GM23338 (cell line): ENCODE measurements at regions not wholly inside any gene's neighbourhood (a gene's known extent, or its start where the extent isn't known, plus 50 kb on each side); places are given as distances from the start of the nearest gene placed in this dataset.

Experiments
- ATAC-seq: fragments of 200-7000 bp; cut with Tn5 transposase; 3 replicates; pipeline ENCODE4 v1.9.1; 2020
- DNase-seq: peaks from one replicate; pipeline ENCODE4 v3.0.0-alpha.2; 2015; ENCODE audit warnings: low spot score
- H2AFZ ChIP-seq: fragments of 200-600 bp; sonication (generic); 2 replicates; pipeline ENCODE4 v1.8.0; 2016; ENCODE audit warnings: antibody characterized with exemption, mild to moderate bottlenecking, moderate library complexity
- H3F3A ChIP-seq: fragments of 200-600 bp; sonication (generic); replicated peaks from 2 replicates; pipeline ENCODE4 v1.8.0; 2017; ENCODE audit warnings: antibody characterized with exemption, mixed run types, low read depth
- H3K27ac ChIP-seq: fragments of 200-600 bp; sonication (generic); 2 replicates; pipeline ENCODE4 v1.6.1; 2016; ENCODE audit warnings: low read depth
- H3K27me3 ChIP-seq: fragments of 200-600 bp; sonication (generic); 2 replicates; pipeline ENCODE4 v1.8.0; 2016; ENCODE audit warnings: mild to moderate bottlenecking, mixed run types, moderate library complexity; ENCODE audit not compliant: insufficient read depth
- H3K36me3 ChIP-seq: fragments of 200-600 bp; sonication (generic); 2 replicates; pipeline ENCODE4 v1.8.0; 2016; ENCODE audit warnings: mild to moderate bottlenecking; ENCODE audit not compliant: insufficient read depth
- H3K4me1 ChIP-seq: fragments of 200-600 bp; sonication (generic); 2 replicates; pipeline ENCODE4 v1.8.0; 2016; ENCODE audit warnings: mild to moderate bottlenecking, moderate library complexity; ENCODE audit not compliant: insufficient read depth
- H3K4me2 ChIP-seq: fragments of 200-600 bp; sonication (generic); 2 replicates; pipeline ENCODE4 v1.7.1; 2017; ENCODE audit warnings: mixed run types
- H3K4me3 ChIP-seq: fragments of 200-600 bp; sonication (generic); 2 replicates; pipeline ENCODE4 v1.6.1; 2016; ENCODE audit warnings: mixed run types
- H3K79me2 ChIP-seq: fragments of 200-600 bp; sonication (generic); replicated peaks from 2 replicates; pipeline ENCODE4 v1.8.0; 2017; ENCODE audit warnings: mild to moderate bottlenecking; ENCODE audit not compliant: insufficient read depth
- H3K9me2 ChIP-seq: fragments of 200-600 bp; sonication (generic); 2 replicates; pipeline ENCODE4 v1.8.0; 2017; ENCODE audit not compliant: insufficient read depth
- H4K20me1 ChIP-seq: fragments of 200-600 bp; sonication (generic); replicated peaks from 2 replicates; pipeline ENCODE4 v1.8.0; 2017; ENCODE audit warnings: mild to moderate bottlenecking; ENCODE audit not compliant: insufficient read depth
- H3K27ac Mint-ChIP-seq: 2 replicates; pipeline ENCODE4 v1.8.0; 2020; ENCODE audit warnings: inconsistent platforms, mild to moderate bottlenecking, moderate library complexity, mixed read lengths
- H3K27me3 Mint-ChIP-seq: 3 replicates; pipeline ENCODE4 v1.8.0; 2022; ENCODE audit warnings: low read depth, mild to moderate bottlenecking, moderate library complexity, mixed read lengths, inconsistent platforms; ENCODE audit not compliant: insufficient read depth, poor library complexity
- H3K36me3 Mint-ChIP-seq: 3 replicates; pipeline ENCODE4 v1.8.0; 2021; ENCODE audit warnings: low read depth, mild to moderate bottlenecking, inconsistent platforms, moderate library complexity, mixed read lengths
- H3K4me1 Mint-ChIP-seq: 3 replicates; pipeline ENCODE4 v1.8.0; 2020; ENCODE audit warnings: mild to moderate bottlenecking, inconsistent platforms, mixed read lengths
- H3K4me3 Mint-ChIP-seq: 3 replicates; pipeline ENCODE4 v1.8.0; 2021; ENCODE audit warnings: moderate library complexity, mild to moderate bottlenecking, inconsistent platforms, mixed read lengths
- H3K9me3 Mint-ChIP-seq: 3 replicates; pipeline ENCODE4 v1.8.0; 2020; ENCODE audit warnings: moderate library complexity, mild to moderate bottlenecking, inconsistent platforms, mixed read lengths
- CREB1 ChIP-seq: fragments of 250-450 bp; sonication (Bioruptor Pico); IDR thresholded peaks from 2 replicates; pipeline ENCODE4 v1.5.0; 2020; ENCODE audit warnings: low read depth, mild to moderate bottlenecking, moderate library complexity
- ETS1 ChIP-seq: IDR thresholded peaks from 2 replicates; pipeline ENCODE4 v1.6.1; 2016; ENCODE audit warnings: antibody characterized with exemption
- EZH2 ChIP-seq: fragments of 200-600 bp; sonication (generic); IDR thresholded peaks from one replicate; pipeline ENCODE4 v1.8.0; 2017; ENCODE audit warnings: antibody characterized with exemption, mild to moderate bottlenecking, low read depth; ENCODE audit not compliant: unreplicated experiment
- EZH2phosphoT487 ChIP-seq: fragments of 200-600 bp; sonication (generic); IDR thresholded peaks from one replicate; pipeline ENCODE4 v1.8.1; 2018; ENCODE audit warnings: antibody characterized with exemption; ENCODE audit not compliant: unreplicated experiment
- JUNB ChIP-seq: IDR thresholded peaks from one replicate; pipeline ENCODE4 v1.6.1; 2016; ENCODE audit warnings: antibody characterized with exemption; ENCODE audit not compliant: unreplicated experiment
- NANOG ChIP-seq: IDR thresholded peaks from 2 replicates; pipeline ENCODE4 v1.6.1; 2016; ENCODE audit warnings: antibody characterized with exemption, borderline replicate concordance
- POLR2AphosphoS5 ChIP-seq: IDR thresholded peaks from 2 replicates; pipeline ENCODE4 v1.6.1; 2016; ENCODE audit warnings: antibody characterized with exemption, low read depth
- REST ChIP-seq: IDR thresholded peaks from one replicate; pipeline ENCODE4 v1.6.1; 2018; ENCODE audit warnings: antibody characterized with exemption; ENCODE audit not compliant: unreplicated experiment
- STAT1 ChIP-seq: IDR thresholded peaks from one replicate; pipeline ENCODE4 v1.6.1; 2016; ENCODE audit warnings: antibody characterized with exemption; ENCODE audit not compliant: unreplicated experiment
- ZNF114 ChIP-seq: fragments of 250-450 bp; sonication (Bioruptor Pico); IDR thresholded peaks from 2 replicates; pipeline ENCODE4 v1.5.0; 2020; ENCODE audit warnings: mild to moderate bottlenecking, moderate library complexity
- ZNF331 ChIP-seq: fragments of 250-450 bp; sonication (Bioruptor Pico); IDR thresholded peaks from 2 replicates; pipeline ENCODE4 v1.5.0; 2020; ENCODE audit warnings: low read depth, mild to moderate bottlenecking, moderate library complexity
- TF ChIP-seq, protein P1 (sequence below): fragments of 250-450 bp; sonication (Bioruptor Pico); IDR thresholded peaks from 2 replicates; pipeline ENCODE4 v1.5.0; 2020; ENCODE audit warnings: mild to moderate bottlenecking, moderate library complexity
- TF ChIP-seq, protein P2 (sequence below), 2 experiments: fragments of 200-600 bp in 1 of 2; sonication (generic) in 1 of 2; conservative IDR thresholded peaks; 2 replicates each; pipeline versions ENCODE4 v1.5.1 to v1.6.1; 2016 to 2017; ENCODE audit warnings: antibody characterized with exemption in 2 of 2, low read depth in 2 of 2, mild to moderate bottlenecking in 2 of 2, moderate library complexity in 1 of 2

DNA sequence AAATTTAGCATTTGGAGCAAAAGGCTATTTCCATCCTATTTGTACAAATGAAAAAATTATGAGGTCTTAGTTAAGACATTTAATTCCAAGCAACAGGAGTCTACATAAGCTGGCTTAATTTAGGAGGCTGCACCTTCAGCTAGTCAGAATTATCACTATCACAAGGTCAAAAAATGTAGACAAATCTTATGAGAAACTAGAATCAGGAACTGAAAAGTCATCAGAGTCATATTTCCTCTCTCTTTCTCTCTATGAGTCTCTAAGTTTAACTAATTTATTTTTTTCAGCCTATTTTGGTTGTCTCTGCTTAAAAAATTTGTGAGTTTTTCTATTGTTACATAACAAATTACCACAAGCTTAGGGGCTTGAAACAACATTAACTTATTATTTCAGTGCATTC is 807.1 kb upstream of the PRMT6 start:
- H3K27me3 ChIP-seq: no peaks in the 10 kb centered on the region

More for the DNA sequence above, 807.1 kb upstream of the PRMT6 start:
- Histone ChIP-seq H3K27ac (no peak overlapping the region), H2AFZ (no peak overlapping the region), H3K79me2 (no peaks in the 10 kb centered on the region), H3K4me1 (no peaks in the 10 kb centered on the region), H3F3A (no peaks in the 10 kb centered on the region), H3K4me3 (no peak overlapping the region), H3K4me2 (no peak overlapping the region), H4K20me1 (no peaks in the 10 kb centered on the region), H3K9me2 (peaks cover 9% of the 10 kb centered on the region; the same call in 1 of the 2 replicates), H3K36me3 (no peaks in the 10 kb centered on the region)
- TF ChIP-seq STAT1: no peak
- TF ChIP-seq JUNB: no peak
- TF ChIP-seq ZNF114: no peak
- TF ChIP-seq REST: no peak
- TF ChIP-seq POLR2AphosphoS5: no peak
- TF ChIP-seq, protein P1, sequence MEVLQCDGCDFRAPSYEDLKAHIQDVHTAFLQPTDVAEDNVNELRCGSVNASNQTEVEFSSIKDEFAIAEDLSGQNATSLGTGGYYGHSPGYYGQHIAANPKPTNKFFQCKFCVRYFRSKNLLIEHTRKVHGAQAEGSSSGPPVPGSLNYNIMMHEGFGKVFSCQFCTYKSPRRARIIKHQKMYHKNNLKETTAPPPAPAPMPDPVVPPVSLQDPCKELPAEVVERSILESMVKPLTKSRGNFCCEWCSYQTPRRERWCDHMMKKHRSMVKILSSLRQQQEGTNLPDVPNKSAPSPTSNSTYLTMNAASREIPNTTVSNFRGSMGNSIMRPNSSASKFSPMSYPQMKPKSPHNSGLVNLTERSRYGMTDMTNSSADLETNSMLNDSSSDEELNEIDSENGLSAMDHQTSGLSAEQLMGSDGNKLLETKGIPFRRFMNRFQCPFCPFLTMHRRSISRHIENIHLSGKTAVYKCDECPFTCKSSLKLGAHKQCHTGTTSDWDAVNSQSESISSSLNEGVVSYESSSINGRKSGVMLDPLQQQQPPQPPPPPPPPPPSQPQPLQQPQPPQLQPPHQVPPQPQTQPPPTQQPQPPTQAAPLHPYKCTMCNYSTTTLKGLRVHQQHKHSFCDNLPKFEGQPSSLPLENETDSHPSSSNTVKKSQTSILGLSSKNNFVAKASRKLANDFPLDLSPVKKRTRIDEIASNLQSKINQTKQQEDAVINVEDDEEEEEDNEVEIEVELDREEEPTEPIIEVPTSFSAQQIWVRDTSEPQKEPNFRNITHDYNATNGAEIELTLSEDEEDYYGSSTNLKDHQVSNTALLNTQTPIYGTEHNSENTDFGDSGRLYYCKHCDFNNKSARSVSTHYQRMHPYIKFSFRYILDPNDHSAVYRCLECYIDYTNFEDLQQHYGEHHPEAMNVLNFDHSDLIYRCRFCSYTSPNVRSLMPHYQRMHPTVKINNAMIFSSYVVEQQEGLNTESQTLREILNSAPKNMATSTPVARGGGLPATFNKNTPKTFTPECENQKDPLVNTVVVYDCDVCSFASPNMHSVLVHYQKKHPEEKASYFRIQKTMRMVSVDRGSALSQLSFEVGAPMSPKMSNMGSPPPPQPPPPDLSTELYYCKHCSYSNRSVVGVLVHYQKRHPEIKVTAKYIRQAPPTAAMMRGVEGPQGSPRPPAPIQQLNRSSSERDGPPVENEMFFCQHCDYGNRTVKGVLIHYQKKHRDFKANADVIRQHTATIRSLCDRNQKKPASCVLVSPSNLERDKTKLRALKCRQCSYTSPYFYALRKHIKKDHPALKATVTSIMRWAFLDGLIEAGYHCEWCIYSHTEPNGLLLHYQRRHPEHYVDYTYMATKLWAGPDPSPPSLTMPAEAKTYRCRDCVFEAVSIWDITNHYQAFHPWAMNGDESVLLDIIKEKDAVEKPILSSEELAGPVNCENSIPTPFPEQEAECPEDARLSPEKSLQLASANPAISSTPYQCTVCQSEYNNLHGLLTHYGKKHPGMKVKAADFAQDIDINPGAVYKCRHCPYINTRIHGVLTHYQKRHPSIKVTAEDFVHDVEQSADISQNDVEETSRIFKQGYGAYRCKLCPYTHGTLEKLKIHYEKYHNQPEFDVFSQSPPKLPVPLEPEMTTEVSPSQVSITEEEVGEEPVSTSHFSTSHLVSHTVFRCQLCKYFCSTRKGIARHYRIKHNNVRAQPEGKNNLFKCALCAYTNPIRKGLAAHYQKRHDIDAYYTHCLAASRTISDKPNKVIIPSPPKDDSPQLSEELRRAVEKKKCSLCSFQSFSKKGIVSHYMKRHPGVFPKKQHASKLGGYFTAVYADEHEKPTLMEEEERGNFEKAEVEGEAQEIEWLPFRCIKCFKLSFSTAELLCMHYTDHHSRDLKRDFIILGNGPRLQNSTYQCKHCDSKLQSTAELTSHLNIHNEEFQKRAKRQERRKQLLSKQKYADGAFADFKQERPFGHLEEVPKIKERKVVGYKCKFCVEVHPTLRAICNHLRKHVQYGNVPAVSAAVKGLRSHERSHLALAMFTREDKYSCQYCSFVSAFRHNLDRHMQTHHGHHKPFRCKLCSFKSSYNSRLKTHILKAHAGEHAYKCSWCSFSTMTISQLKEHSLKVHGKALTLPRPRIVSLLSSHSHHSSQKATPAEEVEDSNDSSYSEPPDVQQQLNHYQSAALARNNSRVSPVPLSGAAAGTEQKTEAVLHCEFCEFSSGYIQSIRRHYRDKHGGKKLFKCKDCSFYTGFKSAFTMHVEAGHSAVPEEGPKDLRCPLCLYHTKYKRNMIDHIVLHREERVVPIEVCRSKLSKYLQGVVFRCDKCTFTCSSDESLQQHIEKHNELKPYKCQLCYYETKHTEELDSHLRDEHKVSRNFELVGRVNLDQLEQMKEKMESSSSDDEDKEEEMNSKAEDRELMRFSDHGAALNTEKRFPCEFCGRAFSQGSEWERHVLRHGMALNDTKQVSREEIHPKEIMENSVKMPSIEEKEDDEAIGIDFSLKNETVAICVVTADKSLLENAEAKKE: no peak
- no peak for TF ChIP-seq EZH2
- TF ChIP-seq EZH2phosphoT487: no peak
- TF ChIP-seq, protein P2, sequence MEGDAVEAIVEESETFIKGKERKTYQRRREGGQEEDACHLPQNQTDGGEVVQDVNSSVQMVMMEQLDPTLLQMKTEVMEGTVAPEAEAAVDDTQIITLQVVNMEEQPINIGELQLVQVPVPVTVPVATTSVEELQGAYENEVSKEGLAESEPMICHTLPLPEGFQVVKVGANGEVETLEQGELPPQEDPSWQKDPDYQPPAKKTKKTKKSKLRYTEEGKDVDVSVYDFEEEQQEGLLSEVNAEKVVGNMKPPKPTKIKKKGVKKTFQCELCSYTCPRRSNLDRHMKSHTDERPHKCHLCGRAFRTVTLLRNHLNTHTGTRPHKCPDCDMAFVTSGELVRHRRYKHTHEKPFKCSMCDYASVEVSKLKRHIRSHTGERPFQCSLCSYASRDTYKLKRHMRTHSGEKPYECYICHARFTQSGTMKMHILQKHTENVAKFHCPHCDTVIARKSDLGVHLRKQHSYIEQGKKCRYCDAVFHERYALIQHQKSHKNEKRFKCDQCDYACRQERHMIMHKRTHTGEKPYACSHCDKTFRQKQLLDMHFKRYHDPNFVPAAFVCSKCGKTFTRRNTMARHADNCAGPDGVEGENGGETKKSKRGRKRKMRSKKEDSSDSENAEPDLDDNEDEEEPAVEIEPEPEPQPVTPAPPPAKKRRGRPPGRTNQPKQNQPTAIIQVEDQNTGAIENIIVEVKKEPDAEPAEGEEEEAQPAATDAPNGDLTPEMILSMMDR (conservative IDR thresholded peaks at IDR 0.05; ENCODE audit: low read depth in 2 of 2): no peak
- no peak for TF ChIP-seq NANOG
- no peak for TF ChIP-seq CREB1 (CRISPR knock-in tag)
- no peak for TF ChIP-seq ETS1
- TF ChIP-seq ZNF331 (CRISPR knock-in tag): no peak
- Mint-ChIP-seq H3K27me3 (peaks cover 2% of the 10 kb centered on the region), H3K4me1 (no peaks in the 10 kb centered on the region), H3K9me3 (no peaks in the 10 kb centered on the region), H3K36me3 (no peaks in the 10 kb centered on the region), H3K4me3 (no peak overlapping the region), H3K27ac (no peak overlapping the region)
- DNase-seq (no peak), ATAC-seq (no peak)
